Lower leg skin (tissue), 4 donors: ENCODE measurements at regions not wholly inside any gene's neighbourhood (a gene's known extent, or its start where the extent isn't known, plus 50 kb on each side); places are given as distances from the start of the nearest gene placed in this dataset.

Source experiments
- DNase-seq, 2 donors: peaks; one replicate each; pipeline ENCODE4 v3.0.0-alpha.2; 2019; ENCODE audit warnings: low spot score in 2 of 2
- H3K4me3 ChIP-seq: fragments of 200-600 bp; sonication (generic); 2 replicates; pipeline ENCODE4 v1.5.1; 2017; ENCODE audit warnings: mild to moderate bottlenecking, low read depth; ENCODE audit not compliant: poor library complexity, severe bottlenecking
- CTCF ChIP-seq, 3 donors: fragments of 450-650 bp; IDR thresholded peaks; one replicate each; pipeline ENCODE4 v1.5.1; 2016; ENCODE audit warnings: antibody characterized with exemption in 3 of 3, mild to moderate bottlenecking in 3 of 3, moderate library complexity in 2 of 3
- POLR2A ChIP-seq, 2 donors: fragments of 450-650 bp; IDR thresholded peaks; one replicate each; pipeline ENCODE4 v1.6.1; 2016 to 2017; ENCODE audit warnings: antibody characterized with exemption in 2 of 2, mild to moderate bottlenecking in 1 of 2, moderate library complexity in 1 of 2
- WGBS, 2 donors: methylation state at CpG; one replicate each; pipeline ENCODE4 v1.1.5; 2018; 5-methylcytosine and 5-hydroxymethylcytosine counted together
- intact Hi-C: fragments of 100-400 bp; cut with DNase I; formaldehyde crosslinking; loops from one replicate; pipeline ENCODE4 v1.15.0; 2023; ENCODE audit warnings: low total_unique reads

GRCh38 chr2:239807568-239807967 is 217.6 kb downstream of the NDUFA10 start:
- WGBS, 2 donors: 94% methylated on average over 10 of the region's 10 CpGs
- intact Hi-C loops: no loop called here
- DNase-seq: peak in 1 of 2 donors; percentile 39
- TF ChIP-seq CTCF (IDR thresholded peaks at IDR 0.05) (no peak), POLR2A (IDR thresholded peaks at IDR 0.05) (no peak)
- no peak overlapping the region for H3K4me3 ChIP-seq

- peak in 1 of 2 donors; percentile 79 for DNase-seq
- intact Hi-C loops: no loop called here
- 92% methylated on average over 17 to 19 of the region's 19 CpGs for WGBS, 2 donors
- no peak overlapping the region for H3K4me3 ChIP-seq
- no peak for TF ChIP-seq POLR2A (IDR thresholded peaks at IDR 0.05)
- TF ChIP-seq CTCF (IDR thresholded peaks at IDR 0.05): no peak
Observed at GRCh38 chr2:239806758-239807434, 218.2 kb downstream of the NDUFA10 start.

GRCh38 chr2:239806276-239806675 is 218.9 kb downstream of the NDUFA10 start:
- DNase-seq: peak in 1 of 2 donors; percentile 67
- intact Hi-C loops: no loop called here
- WGBS, 2 donors: 84 to 97% methylated on average over 7 of the region's 7 CpGs
- H3K4me3 ChIP-seq: no peak overlapping the region
- TF ChIP-seq CTCF (IDR thresholded peaks at IDR 0.05) (no peak), POLR2A (IDR thresholded peaks at IDR 0.05) (no peak)

- DNase-seq: no peak
- intact Hi-C loops: no loop called here
- no peak overlapping the region for H3K4me3 ChIP-seq
- TF ChIP-seq POLR2A (IDR thresholded peaks at IDR 0.05) (no peak), CTCF (IDR thresholded peaks at IDR 0.05) (no peak)
- 87 to 89% methylated on average over 14 of the region's 14 CpGs for WGBS, 2 donors
Observed at GRCh38 chr2:239805414-239805813, 219.7 kb downstream of the NDUFA10 start.

GRCh38 chr2:239805043-239805329 is 220.2 kb downstream of the NDUFA10 start:
- no peak overlapping the region for H3K4me3 ChIP-seq
- 94 to 98% methylated on average over 5 to 12 of the region's 12 CpGs for WGBS, 2 donors
- intact Hi-C loops: no loop called here
- TF ChIP-seq POLR2A (IDR thresholded peaks at IDR 0.05): no peak
- no peak for TF ChIP-seq CTCF (IDR thresholded peaks at IDR 0.05)
- DNase-seq: peak in 1 of 2 donors; percentile 68
